GM19438 (cell line): ENCODE measurements at regions not wholly inside any gene's neighbourhood (a gene's known extent, or its start where the extent isn't known, plus 50 kb on each side); places are given as distances from the start of the nearest gene placed in this dataset.

Experiments
- ATAC-seq: cut with Tn5 transposase; IDR thresholded peaks from one replicate; pipeline ENCODE4 v1.9.1; 2021; ENCODE audit warnings: low read depth; ENCODE audit not compliant: unreplicated experiment

- no peak for ATAC-seq
Observed at GRCh38 chr13:99829161-99829560, 142.4 kb downstream of the ZIC5 start.

- no peak for ATAC-seq
Observed at GRCh38 chr13:99828735-99829134, 142.8 kb downstream of the ZIC5 start.

GRCh38 chr13:99828123-99828522, 143.4 kb downstream of the ZIC5 start:
- no peak for ATAC-seq

- no peak for ATAC-seq
Observed at GRCh38 chr13:99827011-99827772, 144.4 kb downstream of the ZIC5 start.

GRCh38 chr13:99823961-99824360, 147.6 kb downstream of the ZIC5 start:
- no peak for ATAC-seq

GRCh38 chr13:99822820-99823219, 148.7 kb downstream of the ZIC5 start:
- no peak for ATAC-seq

- ATAC-seq = no peak
Observed at GRCh38 chr13:99821741-99822140, 149.8 kb downstream of the ZIC5 start.

GRCh38 chr13:99819967-99820366, 151.6 kb downstream of the ZIC5 start:
- no peak for ATAC-seq

- no peak for ATAC-seq
Observed at GRCh38 chr13:99816321-99816720, 155.2 kb downstream of the ZIC5 start.

- no peak for ATAC-seq
Observed at GRCh38 chr13:99813336-99814095, 158.1 kb downstream of the ZIC5 start.

- no peak for ATAC-seq
Observed at GRCh38 chr13:99812625-99813024, 158.9 kb downstream of the ZIC5 start.

- ATAC-seq = no peak
Observed at GRCh38 chr13:99811067-99811700, 160.4 kb downstream of the ZIC5 start.

- ATAC-seq = no peak
Observed at GRCh38 chr13:99809926-99810325, 161.6 kb downstream of the ZIC5 start.

- no peak for ATAC-seq
Observed at GRCh38 chr13:99809496-99809895, 162.1 kb downstream of the ZIC5 start.

- ATAC-seq = no peak
Observed at GRCh38 chr13:99808786-99809185, 162.8 kb downstream of the ZIC5 start.

- ATAC-seq = no peak
Observed at GRCh38 chr13:99806671-99807070, 164.9 kb downstream of the ZIC5 start.

- no peak for ATAC-seq
Observed at GRCh38 chr13:99805361-99805760, 166.2 kb downstream of the ZIC5 start.

GRCh38 chr13:99803141-99803540, 168.4 kb downstream of the ZIC5 start:
- no peak for ATAC-seq

GRCh38 chr13:99802416-99802815, 169.2 kb downstream of the ZIC5 start:
- ATAC-seq = no peak

GRCh38 chr13:99800951-99801350, 170.6 kb downstream of the ZIC5 start:
- ATAC-seq = no peak

GRCh38 chr13:99800011-99800410, 171.6 kb downstream of the ZIC5 start:
- ATAC-seq = no peak

- no peak for ATAC-seq
Observed at GRCh38 chr13:99798756-99799155, 172.8 kb downstream of the ZIC5 start.
